ENCODE measurements at regions not wholly inside any gene's neighbourhood (a gene's known extent, or its start where the extent isn't known, plus 50 kb on each side); places are given as distances from the start of the nearest gene placed in this dataset.

- TF ChIP-seq CTCF (conservative IDR thresholded peaks at IDR 0.05 in 1 of 2, IDR thresholded peaks at IDR 0.05 in 1 of 2; ENCODE audit: low read depth in 1 of 2, low read length in 2 of 2) (no peak), EZH2 (IDR thresholded peaks at IDR 0.05; ENCODE audit: low read length, missing control alignments) (no peak)
- H4K20me1 ChIP-seq (ENCODE audit: control insufficient read depth, extremely low read depth, insufficient read depth, low read length) = no peaks in the 10 kb centered on the region
- H3K27ac ChIP-seq (ENCODE audit: insufficient read depth, low read length) = no peak overlapping the region
- H3K9me3 ChIP-seq (ENCODE audit: control insufficient read depth, insufficient read depth, low read depth, low read length) = no peaks in the 10 kb centered on the region
- no peak overlapping the region for H2AFZ ChIP-seq (ENCODE audit: low read length)
- H3K36me3 ChIP-seq (ENCODE audit: control insufficient read depth, insufficient read depth, low read length) = no peaks in the 10 kb centered on the region
- no peak overlapping the region for H3K4me2 ChIP-seq (ENCODE audit: extremely low read depth, insufficient read depth, low read length)
- no peak overlapping the region for H3K9ac ChIP-seq (ENCODE audit: insufficient read depth, low read length)
- H3K4me1 ChIP-seq (ENCODE audit: control insufficient read depth, extremely low read depth, insufficient read depth, low read length) = no peaks in the 10 kb centered on the region
- no peak overlapping the region for H3K4me3 ChIP-seq (replicated peaks in 1 of 4; ENCODE audit: control extremely low read depth in 1 of 4, insufficient read depth in 1 of 4, low read depth in 3 of 4, low read length in 4 of 4)
- DNase-seq (ENCODE audit: low read depth in 2 of 2) = no peak
- no peaks in the 10 kb centered on the region for H3K27me3 ChIP-seq (ENCODE audit: control insufficient read depth, insufficient read depth, low read length)
- H3K79me2 ChIP-seq (ENCODE audit: control insufficient read depth, insufficient read depth, low read length) = no peaks in the 10 kb centered on the region
Measured at GRCh38 chr11:116386118-116386699, 386.6 kb downstream of the BUD13 start.

- Histone ChIP-seq H4K20me1 (ENCODE audit: control insufficient read depth, extremely low read depth, insufficient read depth, low read length) (no peaks in the 10 kb centered on the region), H3K36me3 (ENCODE audit: control insufficient read depth, insufficient read depth, low read length) (no peaks in the 10 kb centered on the region), H3K9ac (ENCODE audit: insufficient read depth, low read length) (no peak overlapping the region), H2AFZ (ENCODE audit: low read length) (no peak overlapping the region), H3K27me3 (ENCODE audit: control insufficient read depth, insufficient read depth, low read length) (no peaks in the 10 kb centered on the region), H3K27ac (ENCODE audit: insufficient read depth, low read length) (no peak overlapping the region), H3K4me2 (ENCODE audit: extremely low read depth, insufficient read depth, low read length) (no peak overlapping the region), H3K4me1 (ENCODE audit: control insufficient read depth, extremely low read depth, insufficient read depth, low read length) (no peaks in the 10 kb centered on the region), H3K9me3 (ENCODE audit: control insufficient read depth, insufficient read depth, low read depth, low read length) (no peaks in the 10 kb centered on the region), H3K79me2 (ENCODE audit: control insufficient read depth, insufficient read depth, low read length) (no peaks in the 10 kb centered on the region), H3K4me3 (replicated peaks in 1 of 4; ENCODE audit: control extremely low read depth in 1 of 4, insufficient read depth in 1 of 4, low read depth in 3 of 4, low read length in 4 of 4) (no peak overlapping the region)
- no peak for DNase-seq (ENCODE audit: low read depth in 2 of 2)
- TF ChIP-seq EZH2 (IDR thresholded peaks at IDR 0.05; ENCODE audit: low read length, missing control alignments) = no peak
- no peak for TF ChIP-seq CTCF (conservative IDR thresholded peaks at IDR 0.05 in 1 of 2, IDR thresholded peaks at IDR 0.05 in 1 of 2; ENCODE audit: low read depth in 1 of 2, low read length in 2 of 2)
Measured at GRCh38 chr11:116384876-116385275, 387.9 kb downstream of the BUD13 start.

DNA sequence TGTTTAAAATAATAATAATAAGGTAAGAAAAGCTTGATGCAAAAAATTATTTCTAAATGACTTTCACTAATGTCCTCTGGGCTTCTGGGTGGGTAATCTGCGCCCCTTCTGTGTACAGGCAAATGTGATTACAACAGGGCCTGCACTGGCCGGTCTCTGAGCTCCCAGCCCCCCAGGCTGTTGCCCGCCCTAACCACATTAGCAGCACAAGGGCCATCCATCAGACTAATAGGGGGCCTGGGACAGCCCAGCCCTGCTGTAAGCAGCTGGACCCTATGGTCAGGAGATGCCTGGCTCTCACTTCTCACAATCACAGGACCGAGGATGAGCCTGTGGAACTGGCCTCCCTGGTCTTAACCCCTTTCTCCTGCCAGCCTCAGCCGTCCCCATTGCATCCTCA is 388.4 kb downstream of the BUD13 start:
- no peaks in the 10 kb centered on the region for H3K4me1 ChIP-seq (ENCODE audit: control insufficient read depth, extremely low read depth, insufficient read depth, low read length)
- no peaks in the 10 kb centered on the region for H4K20me1 ChIP-seq (ENCODE audit: control insufficient read depth, extremely low read depth, insufficient read depth, low read length)
- no peaks in the 10 kb centered on the region for H3K9me3 ChIP-seq (ENCODE audit: control insufficient read depth, insufficient read depth, low read depth, low read length)
- H3K79me2 ChIP-seq (ENCODE audit: control insufficient read depth, insufficient read depth, low read length) = no peaks in the 10 kb centered on the region
- no peak overlapping the region for H3K4me2 ChIP-seq (ENCODE audit: extremely low read depth, insufficient read depth, low read length)
- no peaks in the 10 kb centered on the region for H3K36me3 ChIP-seq (ENCODE audit: control insufficient read depth, insufficient read depth, low read length)
- DNase-seq (ENCODE audit: low read depth in 2 of 2) = no peak
- H3K9ac ChIP-seq (ENCODE audit: insufficient read depth, low read length) = no peak overlapping the region
- H2AFZ ChIP-seq (ENCODE audit: low read length) = no peak overlapping the region
- no peak for TF ChIP-seq EZH2 (IDR thresholded peaks at IDR 0.05; ENCODE audit: low read length, missing control alignments)
- TF ChIP-seq CTCF (conservative IDR thresholded peaks at IDR 0.05 in 1 of 2, IDR thresholded peaks at IDR 0.05 in 1 of 2; ENCODE audit: low read depth in 1 of 2, low read length in 2 of 2) = no peak
- H3K4me3 ChIP-seq (replicated peaks in 1 of 4; ENCODE audit: control extremely low read depth in 1 of 4, insufficient read depth in 1 of 4, low read depth in 3 of 4, low read length in 4 of 4) = no peak overlapping the region
- H3K27me3 ChIP-seq (ENCODE audit: control insufficient read depth, insufficient read depth, low read length) = no peaks in the 10 kb centered on the region
- H3K27ac ChIP-seq (ENCODE audit: insufficient read depth, low read length) = no peak overlapping the region
